IPS-NIHi7 (cell line): ENCODE measurements at regions not wholly inside any gene's neighbourhood (a gene's known extent, or its start where the extent isn't known, plus 50 kb on each side); places are given as distances from the start of the nearest gene placed in this dataset.

ENCODE experiments used
- DNase-seq: peaks from one replicate; pipeline ENCODE4 v3.0.0; 2012; ENCODE audit warnings: mixed read lengths; ENCODE audit errors: extremely low spot score

DNA sequence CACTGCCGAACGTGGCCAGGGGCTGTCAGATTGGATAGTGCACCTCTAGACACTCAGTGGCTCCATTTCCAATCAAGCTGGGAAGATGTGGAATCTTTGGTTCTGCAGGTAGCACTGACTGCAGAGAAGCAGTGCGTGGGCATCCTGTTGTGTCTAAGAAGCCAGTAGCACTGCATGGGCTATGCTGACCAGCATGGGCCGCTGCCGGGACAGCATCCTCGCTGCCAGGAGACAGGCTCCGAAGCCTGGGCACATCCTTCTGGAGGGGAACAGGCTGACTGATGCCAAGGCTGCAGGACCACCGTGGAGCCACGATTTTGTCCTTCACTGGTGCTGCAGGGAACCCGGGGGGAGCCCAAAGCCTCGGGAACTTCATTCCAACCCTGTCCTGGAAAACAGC is 649.4 kb downstream of the NPHP4 start:
- no peak for DNase-seq

DNA sequence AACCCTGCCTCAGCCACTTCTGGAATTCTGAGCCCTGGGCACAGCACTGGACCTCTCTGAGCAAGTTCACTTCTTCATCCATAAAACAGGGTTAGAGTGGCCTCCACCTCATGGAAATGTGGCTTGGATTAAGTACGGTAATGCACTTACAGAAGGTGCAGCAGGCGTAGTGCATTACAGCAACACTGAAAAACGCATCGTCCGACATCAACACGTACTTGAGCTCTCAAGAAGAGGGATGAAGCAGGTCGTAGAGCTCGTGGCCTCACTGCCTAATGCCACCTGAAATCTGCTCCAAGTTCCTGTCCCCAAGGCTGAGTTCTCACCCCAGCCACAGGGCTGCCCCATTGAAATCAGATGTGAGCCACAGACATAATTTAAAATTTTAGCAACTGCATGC is 650.1 kb downstream of the NPHP4 start:
- no peak for DNase-seq

GRCh38 chr1:5341471-5341870 is 650.8 kb downstream of the NPHP4 start:
- no peak for DNase-seq

- no peak for DNase-seq
These were observed 651.6 kb downstream of the NPHP4 start for GRCh38 chr1:5340560-5341130.

DNA sequence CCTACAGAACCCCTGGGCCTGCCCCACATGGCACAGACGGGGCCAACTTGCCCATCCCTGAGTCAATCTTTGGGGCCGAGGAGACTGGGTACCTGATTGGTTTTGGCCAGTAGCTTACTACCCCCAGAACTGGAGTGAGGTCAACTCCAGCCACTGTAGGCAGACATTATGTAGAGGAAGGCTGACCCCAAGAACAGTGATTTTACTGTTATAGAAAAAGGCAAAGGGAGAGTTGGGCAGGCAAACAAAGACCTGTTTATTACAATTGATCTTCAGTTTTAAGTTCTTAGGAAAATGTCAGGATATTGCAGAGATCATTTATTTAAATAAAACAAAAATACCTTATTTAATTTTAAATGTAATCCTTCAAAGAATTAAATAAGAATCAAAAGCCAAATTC is 653.8 kb downstream of the NPHP4 start:
- DNase-seq: no peak

- no peak for DNase-seq
These were observed 658.9 kb downstream of the NPHP4 start for GRCh38 chr1:5333291-5333690.

GRCh38 chr1:5331101-5331500 is 661.1 kb downstream of the NPHP4 start:
- no peak for DNase-seq

DNA sequence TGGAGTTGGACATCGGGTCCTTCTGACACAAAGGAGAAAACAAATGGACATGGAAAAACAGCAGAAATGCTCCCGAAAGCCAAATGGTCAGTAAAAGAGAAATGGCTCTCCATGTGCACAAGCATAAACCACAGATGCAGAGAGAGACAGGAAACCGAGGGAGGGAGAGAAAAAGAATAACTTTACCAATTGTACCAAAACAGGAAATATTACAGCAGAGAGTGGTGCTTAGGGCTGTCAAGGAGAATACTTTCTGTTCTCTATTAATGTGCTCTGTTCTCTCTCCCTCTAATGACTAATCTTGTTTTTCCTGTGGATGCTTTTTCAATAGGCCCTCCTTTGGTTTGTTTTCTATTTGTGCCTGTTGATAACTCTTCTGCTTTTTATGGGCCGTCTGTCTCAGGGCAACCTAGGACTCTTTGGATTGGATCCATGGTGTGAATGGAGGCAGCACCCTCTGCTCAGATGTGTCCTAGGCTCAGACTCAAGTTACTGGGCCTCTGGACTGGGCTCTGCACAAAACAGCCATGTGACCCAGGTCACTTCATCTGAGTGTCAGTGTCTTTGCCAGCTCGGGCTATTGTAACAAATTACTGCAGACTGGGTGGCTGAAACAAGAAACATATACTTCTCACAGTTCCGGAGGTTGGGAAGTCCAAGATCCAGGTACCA is 663.0 kb downstream of the NPHP4 start:
- DNase-seq: no peak

GRCh38 chr1:5324883-5325282 is 667.3 kb downstream of the NPHP4 start:
- DNase-seq: no peak

GRCh38 chr1:5318143-5318816 is 663.9 kb downstream of the AJAP1 start:
- no peak for DNase-seq

GRCh38 chr1:5317391-5317790 is 663.0 kb downstream of the AJAP1 start:
- DNase-seq: no peak

DNA sequence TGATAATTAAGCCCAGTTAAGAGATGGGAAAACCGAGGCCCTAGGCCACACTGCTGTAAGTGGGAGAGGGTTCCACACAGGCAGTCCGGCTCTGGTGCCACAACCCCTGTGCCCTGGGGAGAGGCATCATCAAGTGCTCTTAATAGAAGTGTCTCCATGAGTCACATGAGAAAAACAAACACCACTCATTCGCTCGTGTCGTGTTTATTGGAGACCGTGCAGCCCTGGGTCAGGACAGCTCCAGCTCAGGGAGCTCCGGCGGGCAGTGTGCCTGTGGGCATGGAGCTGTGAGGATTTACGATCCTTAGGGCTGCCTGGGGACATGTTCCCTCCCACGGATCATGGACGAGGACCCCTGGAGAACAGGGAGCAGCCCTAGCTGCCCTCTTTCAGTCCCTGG is 658.5 kb downstream of the AJAP1 start:
- DNase-seq: no peak

GRCh38 chr1:5312293-5312674 is 657.9 kb downstream of the AJAP1 start:
- no peak for DNase-seq

DNA sequence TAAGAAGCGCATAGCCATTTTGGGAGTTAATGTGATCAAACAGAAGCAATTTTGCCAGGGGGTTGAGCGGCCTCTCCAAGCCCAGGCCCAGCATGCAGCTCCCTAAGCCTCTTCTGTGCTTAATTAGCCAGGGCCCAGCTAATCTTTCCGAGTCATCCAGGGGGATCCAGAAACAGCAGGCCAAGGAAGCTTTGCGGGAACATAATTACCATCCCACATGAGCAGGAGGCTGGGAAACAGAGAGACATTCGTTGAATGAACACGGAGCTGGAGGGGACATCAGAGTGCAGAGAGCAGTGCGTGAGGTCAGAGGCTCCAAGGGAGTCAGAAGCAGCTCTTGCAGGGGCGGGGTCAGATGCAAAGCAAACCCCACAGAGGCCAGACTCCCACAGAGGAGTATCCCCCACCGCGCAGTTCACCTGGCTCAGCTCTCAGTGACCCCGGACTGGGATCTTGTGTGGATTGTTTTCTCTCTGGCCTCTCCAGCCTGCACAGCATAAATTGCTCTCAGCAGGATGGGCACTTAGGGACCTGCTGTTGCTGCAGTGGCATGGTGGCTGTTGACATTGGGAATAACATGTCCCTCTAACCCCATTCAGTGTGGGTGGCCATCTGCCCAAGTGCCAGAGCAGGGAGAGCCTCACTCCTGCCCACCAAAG is 657.4 kb downstream of the AJAP1 start:
- DNase-seq: no peak

GRCh38 chr1:5311147-5311546 is 656.7 kb downstream of the AJAP1 start:
- DNase-seq: no peak

DNA sequence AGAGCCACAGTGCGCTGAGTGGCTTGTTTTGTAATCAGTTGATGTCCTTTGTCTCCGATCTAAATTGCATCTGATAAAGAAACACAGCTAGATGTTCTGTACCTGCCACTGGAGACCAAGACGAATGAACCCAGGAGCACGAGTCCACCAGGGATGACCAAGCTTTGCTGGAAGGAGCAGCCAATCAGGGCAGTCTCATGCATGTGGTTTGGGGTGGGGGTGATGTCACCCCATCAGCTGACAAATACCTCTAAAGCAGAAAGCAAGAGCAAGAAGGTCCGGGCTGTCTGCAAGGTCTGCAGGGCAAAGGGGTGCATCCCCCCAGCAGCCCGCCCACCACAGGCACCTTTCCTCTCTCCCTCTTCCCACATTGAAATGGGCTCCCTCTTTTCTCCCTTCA is 653.8 kb downstream of the AJAP1 start:
- DNase-seq: no peak

DNA sequence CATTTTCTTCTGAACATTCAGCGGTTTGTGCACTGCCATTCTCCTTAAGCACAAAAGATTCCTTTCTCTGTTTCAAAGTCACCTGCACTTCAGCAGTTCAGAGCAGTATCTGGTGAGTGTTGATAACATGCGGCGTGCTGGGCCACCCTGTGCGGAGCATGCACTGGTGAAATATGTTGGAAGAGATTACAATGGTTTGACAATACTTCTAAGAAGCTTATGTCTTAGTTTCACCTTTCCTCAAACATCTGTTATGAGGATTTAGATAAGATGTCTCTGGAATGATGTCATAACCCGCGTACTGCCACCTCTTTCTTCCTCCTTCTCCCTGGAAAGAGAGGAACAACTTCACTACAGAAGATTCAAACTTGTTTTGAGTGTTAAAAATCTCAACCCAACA is 650.3 kb downstream of the AJAP1 start:
- no peak for DNase-seq

DNA sequence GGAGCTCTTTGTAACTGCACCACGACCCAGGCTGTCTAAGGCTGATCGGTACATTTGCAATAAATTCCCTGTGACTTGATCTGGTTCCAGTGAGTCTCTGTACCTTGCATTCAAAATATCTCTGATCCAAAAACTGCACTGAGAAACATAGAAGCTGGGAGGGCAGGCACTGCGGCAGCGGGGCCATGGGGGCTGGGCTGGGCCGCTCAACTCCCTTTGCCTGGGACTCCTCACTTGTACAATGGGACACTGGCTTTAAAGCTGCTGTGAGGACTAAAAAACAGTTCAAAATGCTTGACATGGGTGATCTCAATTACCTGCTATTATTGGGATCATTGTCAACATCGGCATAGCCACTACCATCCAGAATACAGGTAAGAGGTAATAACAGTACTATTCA is 644.0 kb downstream of the AJAP1 start:
- no peak for DNase-seq

- DNase-seq: no peak
These were observed 643.5 kb downstream of the AJAP1 start for GRCh38 chr1:5297886-5298239.

DNA sequence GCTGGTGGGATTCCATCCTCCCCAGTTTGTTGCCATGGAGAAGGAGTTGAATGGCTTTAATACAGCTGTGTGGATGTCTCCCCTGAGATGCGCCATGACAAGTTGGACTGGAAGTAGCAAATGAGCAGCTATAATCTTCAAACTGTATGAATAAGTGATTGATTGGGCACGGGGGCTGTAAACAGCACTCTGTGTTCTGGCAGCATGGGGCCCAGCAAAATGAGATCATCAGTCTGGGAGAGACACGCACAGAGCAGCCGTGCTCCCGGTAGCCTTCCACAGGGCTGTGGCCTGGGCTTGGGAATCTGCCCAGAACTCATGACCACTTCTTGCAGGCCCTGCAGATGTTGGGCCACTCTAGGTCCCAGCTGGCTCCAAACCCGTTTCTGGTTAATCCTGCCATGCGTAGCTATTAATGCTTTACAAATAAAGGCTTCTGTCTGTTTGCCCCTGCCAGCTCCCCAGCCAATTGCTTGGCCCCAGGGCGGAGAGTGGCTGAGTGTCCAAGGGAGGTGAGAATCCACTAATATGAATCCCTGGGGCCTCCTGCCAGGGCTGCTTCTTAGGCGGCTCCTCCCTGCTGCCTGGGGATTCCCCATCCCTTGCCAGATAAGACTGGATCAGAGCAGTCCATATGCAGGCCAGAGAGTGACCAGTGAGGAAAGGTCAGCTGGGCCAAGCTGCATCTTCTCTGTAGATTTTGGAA is 642.9 kb downstream of the AJAP1 start:
- DNase-seq: no peak

DNA sequence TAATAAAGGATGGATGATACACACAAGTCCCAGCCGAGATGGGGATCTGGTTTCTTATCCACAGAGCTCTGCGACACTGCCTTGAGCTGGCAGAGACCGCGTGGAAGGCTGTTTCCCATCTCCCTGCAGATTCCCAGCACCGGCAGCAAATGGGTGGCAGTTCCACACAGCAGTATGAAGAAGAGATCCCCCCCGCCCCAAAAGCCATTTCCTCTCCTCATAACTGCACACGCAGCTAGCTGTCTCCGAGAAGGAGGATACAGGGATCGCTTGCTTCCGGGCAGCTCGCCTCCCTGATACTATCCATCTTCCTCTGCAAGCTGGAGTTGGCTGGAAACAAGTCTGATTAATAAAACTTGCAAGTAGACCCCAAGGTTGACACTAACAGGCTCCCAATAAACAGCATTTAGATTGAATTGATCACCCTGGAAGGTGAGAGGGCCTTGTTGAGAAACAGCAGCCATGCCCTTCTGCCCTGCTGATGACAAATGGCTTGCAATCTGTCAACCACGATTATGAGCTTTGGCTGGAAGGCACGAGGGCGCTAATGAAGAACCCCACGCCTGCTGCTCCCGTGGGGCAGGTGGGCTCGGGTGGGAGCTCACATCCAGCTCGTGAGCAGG is 642.3 kb downstream of the AJAP1 start:
- DNase-seq: no peak

DNA sequence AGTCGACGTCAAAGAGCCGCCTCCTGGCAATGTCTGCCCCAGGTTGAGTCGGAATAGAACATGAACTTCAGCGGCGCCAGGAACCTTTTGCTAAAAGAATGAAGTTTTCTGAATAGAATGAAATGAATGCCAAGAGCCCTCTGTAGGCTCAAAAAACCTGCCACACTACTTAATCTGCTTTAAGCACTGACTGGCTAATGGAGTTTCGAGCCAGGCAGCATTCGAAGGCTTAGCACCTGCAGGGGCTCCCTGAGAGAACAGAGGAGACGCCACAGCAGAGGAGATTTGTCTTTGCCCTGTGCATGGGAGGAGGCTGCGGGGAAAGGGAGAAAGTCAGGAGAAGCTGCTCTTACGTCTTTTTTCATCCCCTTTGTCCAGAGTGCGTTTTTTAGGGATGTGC is 641.7 kb downstream of the AJAP1 start:
- no peak for DNase-seq
